HUDEP-2 (cell line): ENCODE measurements at regions not wholly inside any gene's neighbourhood (a gene's known extent, or its start where the extent isn't known, plus 50 kb on each side); places are given as distances from the start of the nearest gene placed in this dataset.
"Not testable (repeated sequence)": the region's sequence is repeated elsewhere in the genome, so short reads cannot be mapped to it uniquely, and the experiment has no call there.

ENCODE experiments used
- DNase-seq, 76 experiments: peaks; one replicate each; lab custom pipeline; 2025; ENCODE audit not compliant: unreplicated experiment in 76 of 76; lab: John Stamatoyannopoulos, UW

GRCh38 chrX:13428053-13428786 is 108.4 kb upstream of the ATXN3L start:
- no peak for DNase-seq

DNA sequence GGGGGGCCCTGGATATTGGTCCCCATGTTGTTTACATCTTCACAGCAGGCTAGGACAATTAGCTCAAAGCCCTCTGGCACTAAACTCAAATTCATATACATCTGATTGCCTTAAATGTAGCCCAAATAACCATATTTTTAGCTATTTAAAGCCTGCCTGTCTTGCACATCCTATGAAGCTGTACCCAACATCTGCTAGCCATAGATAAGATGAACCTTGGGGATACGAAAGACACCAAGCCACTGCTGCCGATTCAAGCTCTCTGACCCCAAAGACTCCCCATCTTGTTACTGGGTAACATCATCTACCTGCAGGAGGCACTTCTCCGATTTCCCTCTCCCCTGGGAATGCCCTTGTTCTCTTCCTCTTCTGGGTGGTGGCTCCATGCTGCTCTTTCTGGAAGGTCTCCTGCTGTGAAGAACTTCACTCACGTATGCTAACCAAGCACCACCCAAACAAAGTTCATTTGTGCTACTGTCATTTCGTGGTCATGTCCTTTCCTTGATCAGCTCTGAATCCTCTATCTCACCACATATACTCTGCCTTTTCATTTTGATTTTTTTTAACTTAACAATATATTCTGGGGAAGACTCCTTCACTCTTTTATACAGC is 107.7 kb upstream of the ATXN3L start:
- peak in 3 of 76 experiments; percentile 0 to 1 (median 1) for DNase-seq

GRCh38 chrX:13420545-13421183 is 100.8 kb upstream of the ATXN3L start:
- no peak for DNase-seq

DNA sequence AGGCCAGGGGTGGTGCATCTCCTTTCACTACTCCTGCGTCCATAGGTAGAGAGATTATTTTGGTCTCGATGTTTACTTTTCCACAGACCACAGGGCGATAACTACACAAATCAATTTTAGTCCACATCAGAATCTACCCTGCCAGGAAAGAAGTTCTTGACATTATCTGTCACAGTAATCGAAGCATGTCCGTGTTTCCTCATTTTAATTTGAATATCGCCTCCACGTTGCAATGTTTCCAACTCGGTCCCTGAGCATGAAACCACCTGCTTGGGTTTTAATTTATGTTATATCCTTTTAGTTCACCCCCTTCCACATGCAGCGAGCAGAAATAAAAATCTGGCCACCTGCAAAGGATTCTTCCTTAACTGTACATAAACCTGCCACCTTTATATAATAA is 100.1 kb upstream of the ATXN3L start:
- DNase-seq: no peak

DNA sequence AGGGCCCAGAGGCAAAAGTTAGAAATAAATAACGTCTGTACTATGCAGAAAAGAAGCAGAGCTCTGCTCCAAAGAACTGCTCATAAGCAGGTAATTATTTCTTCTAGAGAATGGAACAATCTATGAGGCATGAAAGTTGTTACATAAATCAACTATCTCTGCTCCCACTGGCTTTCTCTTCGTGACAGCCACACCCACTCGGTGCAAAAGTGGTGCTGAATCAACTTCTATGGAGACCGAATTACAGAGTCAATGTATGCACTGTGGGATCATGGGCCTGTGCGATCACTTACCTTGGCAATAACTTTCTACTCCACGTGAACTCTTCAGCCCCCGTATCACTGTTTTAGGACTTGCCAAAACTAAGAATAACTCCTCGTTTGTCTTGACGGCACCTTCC is 99.4 kb upstream of the ATXN3L start:
- DNase-seq: no peak

DNA sequence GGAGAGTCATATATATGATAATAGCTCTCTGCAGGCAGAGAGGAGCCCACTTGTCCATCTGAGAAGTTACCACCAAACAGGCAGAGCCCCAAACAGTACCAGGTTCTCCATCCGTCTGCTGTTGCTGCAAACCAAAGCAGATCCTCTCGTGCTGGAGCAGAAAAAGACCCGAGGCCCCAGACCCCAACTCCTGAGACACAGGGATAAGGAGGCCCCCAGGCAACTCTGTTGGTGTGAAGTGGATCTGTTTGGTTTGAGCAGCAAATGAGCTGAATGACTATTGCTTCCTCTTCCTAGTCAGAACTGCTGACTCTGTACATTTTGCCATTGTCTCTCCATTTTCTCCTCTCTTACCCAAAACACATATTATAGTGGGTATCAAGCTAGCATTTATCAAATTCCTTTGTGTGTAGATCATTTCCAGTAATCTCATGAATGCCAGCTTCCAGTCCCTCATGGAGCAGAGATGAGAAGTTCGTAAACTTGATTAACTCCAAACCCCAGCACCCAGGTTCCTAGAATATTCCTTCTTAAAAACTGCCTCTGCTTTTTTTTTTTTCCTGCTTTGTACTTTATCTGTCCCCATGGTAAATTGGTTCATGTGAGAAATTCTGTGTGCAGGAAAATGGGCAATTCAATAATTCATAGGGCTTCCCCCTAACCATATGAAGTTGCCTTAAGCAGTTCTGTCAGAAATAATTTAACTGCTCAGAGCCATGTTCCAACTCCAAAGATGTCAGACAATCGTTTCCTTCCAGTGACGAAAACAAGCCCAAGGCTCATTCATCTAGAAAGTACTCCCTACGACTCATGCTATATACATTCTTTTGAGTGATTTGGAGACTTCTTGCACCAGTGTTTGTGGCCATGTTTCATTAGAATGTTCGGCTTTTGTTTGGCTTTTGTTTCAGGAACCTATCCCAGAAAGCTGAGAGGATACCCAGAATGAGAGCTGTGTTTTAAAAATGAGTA is 98.6 kb upstream of the ATXN3L start:
- no peak for DNase-seq

DNA sequence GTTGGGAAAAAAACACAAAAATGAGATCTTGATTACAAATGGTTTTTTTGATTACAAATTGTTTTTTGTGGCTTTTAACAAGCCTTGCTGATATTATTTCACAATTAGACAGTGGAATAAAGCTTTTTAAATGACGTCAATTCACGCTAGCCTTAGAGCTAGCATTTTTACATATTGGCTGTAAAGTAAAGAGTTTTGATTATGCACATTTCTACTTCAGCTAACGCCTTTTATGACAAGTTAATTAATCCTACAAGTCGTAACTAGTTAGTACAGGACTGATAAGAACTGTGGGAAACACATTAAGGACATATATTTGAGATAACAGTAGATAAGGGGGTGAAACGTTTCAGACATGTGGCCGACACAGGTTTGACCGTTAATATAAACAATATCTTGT is 95.7 kb upstream of the ATXN3L start:
- no peak for DNase-seq

DNA sequence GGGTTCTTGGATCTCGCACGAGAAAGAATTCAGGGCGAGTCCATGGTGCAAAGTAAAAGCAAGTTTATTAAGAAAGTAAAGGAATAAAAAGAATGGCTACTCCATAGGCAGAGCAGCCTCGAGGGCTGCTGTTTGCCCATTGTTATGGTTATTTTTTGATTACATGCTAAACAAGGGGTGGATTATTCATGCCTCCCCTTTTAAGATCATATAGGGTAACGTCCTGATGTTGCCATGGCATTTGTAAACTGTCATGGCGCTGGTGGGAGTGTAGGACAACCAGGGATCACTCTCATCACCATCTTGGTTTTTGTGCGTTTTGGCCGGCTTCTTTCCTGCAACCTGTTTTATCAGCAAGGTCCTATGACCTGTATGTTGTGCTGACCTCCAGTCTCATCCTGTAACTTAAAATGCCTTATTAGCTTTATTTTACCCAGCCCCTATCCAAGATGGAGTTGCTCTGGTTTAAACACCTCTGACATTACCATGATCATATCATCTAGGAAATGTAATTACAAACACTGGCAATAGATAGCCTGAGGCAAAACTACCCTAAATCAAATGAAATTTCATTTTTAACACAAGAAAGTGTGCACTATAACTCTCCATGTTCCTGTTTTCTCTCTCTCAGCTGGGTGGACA is 94.3 kb upstream of the ATXN3L start:
- no peak for DNase-seq

DNA sequence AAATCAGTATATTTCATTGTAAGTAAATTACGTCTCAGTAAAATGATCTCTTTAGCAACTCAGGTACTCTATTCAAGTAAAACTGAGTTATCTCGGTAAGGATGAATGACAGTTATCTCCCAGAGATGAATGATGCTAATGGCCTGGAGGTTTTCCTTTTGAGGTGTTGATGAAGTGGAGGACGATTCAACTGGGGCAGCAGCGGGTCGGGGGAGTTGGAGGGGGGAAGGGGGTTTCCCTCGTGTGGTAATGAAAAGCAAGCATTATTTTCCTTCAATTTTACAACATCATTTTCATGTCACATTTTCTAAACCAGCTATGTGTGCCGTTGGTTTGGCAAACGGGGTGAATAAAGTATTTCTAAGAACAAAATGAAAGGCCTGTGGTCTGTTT is 92.4 kb upstream of the ATXN3L start:
- DNase-seq: no peak

GRCh38 chrX:13411496-13412207 is 91.8 kb upstream of the ATXN3L start:
- no peak for DNase-seq

DNA sequence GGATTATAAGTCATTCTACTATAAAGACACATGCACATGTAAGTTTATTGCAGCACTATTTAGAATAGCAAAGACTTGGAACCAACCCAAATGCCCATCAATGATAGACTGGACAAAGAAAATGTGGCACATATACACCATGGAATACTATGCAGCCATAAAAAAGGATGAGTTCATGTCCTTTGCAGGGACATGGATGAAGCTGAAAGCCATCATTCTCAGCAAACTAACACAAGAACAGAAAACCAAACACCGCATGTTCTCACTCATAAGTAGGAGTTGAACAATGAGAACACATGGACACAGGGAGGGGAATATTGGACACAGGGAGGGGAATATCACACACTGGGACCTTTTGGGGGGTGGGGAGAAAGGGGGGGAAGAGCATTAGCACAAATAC is 88.7 kb upstream of the ATXN3L start:
- not testable (repeated sequence) for DNase-seq

DNA sequence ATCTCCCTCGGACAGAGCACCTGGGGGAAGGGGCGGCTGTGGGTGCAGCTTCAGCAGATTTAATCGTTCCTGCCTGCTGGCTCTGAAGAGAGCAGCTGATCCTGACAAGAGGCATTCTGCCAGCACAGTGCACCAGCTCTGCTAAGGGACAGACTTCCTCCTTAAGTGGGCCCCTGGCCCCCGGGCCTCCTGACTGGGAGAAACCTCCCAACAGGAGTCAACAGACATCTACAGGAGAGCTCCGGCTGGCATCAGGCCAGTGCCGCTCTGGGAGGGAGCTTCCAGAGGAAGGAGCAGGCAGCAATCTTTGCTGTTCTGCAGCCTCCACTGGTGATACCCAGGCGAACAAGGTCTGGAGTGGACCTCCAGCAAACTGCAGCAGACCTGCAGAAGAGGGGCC is 84.9 kb upstream of the ATXN3L start:
- DNase-seq: not testable (repeated sequence)

DNA sequence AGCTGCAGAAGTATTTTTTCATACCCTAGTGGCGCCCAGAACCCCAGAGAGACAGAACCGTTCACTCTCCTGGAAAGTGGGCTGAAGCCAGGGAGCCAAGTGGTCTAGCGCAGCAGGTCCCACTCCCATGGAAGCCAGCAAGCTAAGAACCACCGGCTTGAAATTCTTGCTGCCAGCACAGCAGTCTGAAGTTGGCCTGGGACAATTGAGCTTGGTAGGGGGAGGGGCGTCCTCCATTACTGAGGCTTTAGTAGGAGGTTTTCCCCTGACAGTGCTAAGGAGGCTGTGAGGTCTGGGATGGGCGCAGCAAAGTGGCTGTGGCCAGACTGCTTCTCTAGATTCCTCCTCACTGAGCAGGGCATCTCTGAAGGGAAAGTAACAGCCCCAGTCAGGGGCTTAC is 84.5 kb upstream of the ATXN3L start:
- DNase-seq: no peak

DNA sequence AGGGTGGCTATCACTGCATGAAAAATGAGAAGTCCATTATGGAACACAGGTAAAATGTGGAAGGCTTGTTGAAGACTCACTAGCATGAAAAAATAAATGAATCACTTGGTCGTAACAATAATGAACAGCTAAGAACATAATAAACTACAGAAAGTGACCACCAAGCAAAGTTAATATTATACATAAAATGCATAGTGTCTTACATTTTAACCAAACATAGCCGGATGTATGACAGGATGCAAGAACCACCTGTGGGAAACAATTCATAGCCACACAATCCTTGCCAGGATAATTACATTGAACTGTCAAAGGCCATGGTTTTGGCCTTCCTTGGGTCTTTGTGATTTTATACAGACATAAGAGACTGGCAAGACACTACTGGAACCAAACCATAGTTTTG is 81.9 kb upstream of the ATXN3L start:
- DNase-seq: no peak

- no peak for DNase-seq
Measured at GRCh38 chrX:13398839-13399238, 79.0 kb upstream of the ATXN3L start.

- DNase-seq: peak in 1 of 76 experiments; percentile 9
Measured at GRCh38 chrX:13397878-13398818, 78.3 kb upstream of the ATXN3L start.

GRCh38 chrX:13396924-13397323 is 77.1 kb upstream of the ATXN3L start:
- DNase-seq: no peak

DNA sequence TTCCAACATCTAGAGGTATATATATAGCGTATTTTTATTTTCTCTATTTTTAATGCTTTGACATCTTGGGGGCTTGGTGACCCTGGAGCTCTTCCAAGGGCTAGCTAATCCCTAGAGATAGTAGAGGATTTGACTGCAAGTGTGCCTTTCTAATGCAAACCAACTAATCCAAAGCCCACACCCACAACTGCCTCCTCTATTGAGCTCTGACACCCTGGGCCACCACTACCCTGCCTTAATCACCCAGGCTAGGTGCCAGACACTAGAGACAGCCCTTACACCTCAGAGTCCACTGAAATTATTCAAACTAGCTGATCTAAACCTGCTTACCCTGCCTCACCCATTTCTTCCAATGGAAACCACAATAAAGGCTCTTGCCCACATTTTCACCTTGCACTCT is 69.6 kb upstream of the ATXN3L start:
- DNase-seq: no peak
